Kidney (tissue), 13 donors: ENCODE measurements at regions not wholly inside any gene's neighbourhood (a gene's known extent, or its start where the extent isn't known, plus 50 kb on each side); places are given as distances from the start of the nearest gene placed in this dataset.

Experiments used
- DNase-seq, 5 donors: peaks; one replicate each; pipeline ENCODE4 v3.0.0-alpha.2; 2013 to 2020
- FAIRE-seq: peaks from 2 replicates; lab custom pipeline; 2012; peaks lifted over from hg19 to GRCh38; lab: Jason Lieb, UNC
- H3K27ac ChIP-seq, 2 donors: one replicate each; pipeline ENCODE4 v1.7.0; 2013; ENCODE audit warnings: low read depth in 2 of 2, low read length in 2 of 2, inconsistent platforms in 1 of 2
- H3K27me3 ChIP-seq: one replicate; pipeline ENCODE4 v1.7.1; 2013; ENCODE audit warnings: low read length, inconsistent platforms; ENCODE audit not compliant: control insufficient read depth, insufficient read depth
- H3K36me3 ChIP-seq, 3 donors: one replicate each; pipeline versions ENCODE4 v1.7.0 to v1.7.1; 2013; ENCODE audit warnings: low read length in 3 of 3, control low read depth in 1 of 3, inconsistent platforms in 1 of 3; ENCODE audit not compliant: insufficient read depth in 3 of 3, control insufficient read depth in 2 of 3
- H3K4me1 ChIP-seq, 3 donors: one replicate each; pipeline versions ENCODE4 v1.7.0 to v1.7.1; 2013; ENCODE audit warnings: low read length in 3 of 3, inconsistent platforms in 1 of 3, low read depth in 1 of 3; ENCODE audit not compliant: control insufficient read depth in 2 of 3, insufficient read depth in 2 of 3
- H3K4me3 ChIP-seq, 3 donors: one replicate each; pipeline versions ENCODE4 v1.7.0 to v1.8.1; 2013; ENCODE audit warnings: low read length in 3 of 3, control low read depth in 1 of 3, inconsistent platforms in 1 of 3
- H3K9ac ChIP-seq, 3 donors: one replicate each; pipeline versions ENCODE4 v1.7.0 to v1.7.1; 2013; ENCODE audit warnings: low read length in 3 of 3, control low read depth in 1 of 3, inconsistent platforms in 1 of 3
- H3K9me3 ChIP-seq, 3 donors: one replicate each; pipeline versions ENCODE4 v1.7.0 to v1.7.1; 2013; ENCODE audit warnings: low read length in 3 of 3, control low read depth in 1 of 3, inconsistent platforms in 1 of 3; ENCODE audit not compliant: control insufficient read depth in 2 of 3, insufficient read depth in 1 of 3
- CTCF ChIP-seq: IDR thresholded peaks from 3 replicates; pipeline ENCODE4 v1.5.1; 2012; ENCODE audit warnings: mild to moderate bottlenecking, moderate library complexity, borderline replicate concordance; ENCODE audit not compliant: insufficient read depth; ENCODE audit errors: extremely low read depth
- intact Hi-C: fragments of 100-400 bp; cut with DNase I; formaldehyde crosslinking; loops from one replicate; pipeline ENCODE4 v1.11.1; 2022
- donor health status: control.
- donor health status: control.
- donor health status: control.
- donor health status: control.
- donor health status: control.
- donor health status: DM: yes; HTN: yes; CAD: no.
- donor health status: Normal renal cell carcinoma (clear cell type).

- no peak overlapping the region for H3K9ac ChIP-seq
- intact Hi-C loops = no loop called here
- TF ChIP-seq CTCF = no peak
- no peaks in the 10 kb centered on the region for H3K27me3 ChIP-seq
- peaks cover 0 to 2% (median 0%) of the 10 kb centered on the region in 3 donors for H3K9me3 ChIP-seq
- DNase-seq (no peak), FAIRE-seq (no peak)
- H3K36me3 ChIP-seq = no peaks in the 10 kb centered on the region
- no peak overlapping the region for H3K4me3 ChIP-seq
- H3K27ac ChIP-seq = no peak overlapping the region
- no peaks in the 10 kb centered on the region for H3K4me1 ChIP-seq
Measured at GRCh38 chr7:53437336-53437735, 401.9 kb downstream of the POM121L12 start.

- H3K27ac ChIP-seq = no peak overlapping the region
- H3K27me3 ChIP-seq = no peaks in the 10 kb centered on the region
- H3K36me3 ChIP-seq = no peaks in the 10 kb centered on the region
- intact Hi-C loops = no loop called here
- peak overlapping the region in 1 of 3 donors; percentile 21 for H3K4me3 ChIP-seq
- no peak overlapping the region for H3K9ac ChIP-seq
- H3K9me3 ChIP-seq = no peaks in the 10 kb centered on the region
- FAIRE-seq (no peak), DNase-seq (no peak)
- H3K4me1 ChIP-seq = no peaks in the 10 kb centered on the region
- TF ChIP-seq CTCF = no peak
Measured at GRCh38 chr7:53446170-53446569, 410.7 kb downstream of the POM121L12 start.

- no peaks in the 10 kb centered on the region for H3K9me3 ChIP-seq
- no peak for FAIRE-seq
- no peak overlapping the region for H3K27ac ChIP-seq
- no peak for TF ChIP-seq CTCF
- intact Hi-C loops = no loop called here
- DNase-seq = no peak
- no peaks in the 10 kb centered on the region for H3K4me1 ChIP-seq
- no peaks in the 10 kb centered on the region for H3K27me3 ChIP-seq
- H3K36me3 ChIP-seq = no peaks in the 10 kb centered on the region
- no peak overlapping the region for H3K4me3 ChIP-seq
- H3K9ac ChIP-seq = no peak overlapping the region
Measured at GRCh38 chr7:53458636-53459035, 423.2 kb downstream of the POM121L12 start.

GRCh38 chr7:53466371-53466770 lies 430.9 kb downstream of the POM121L12 start:
- intact Hi-C loops = no loop called here
- DNase-seq = no peak

More at GRCh38 chr7:53466371-53466770, 430.9 kb downstream of the POM121L12 start:
- no peak for TF ChIP-seq CTCF
- Histone ChIP-seq H3K4me3 (no peak overlapping the region), H3K9ac (no peak overlapping the region), H3K27ac (no peak overlapping the region), H3K27me3 (no peaks in the 10 kb centered on the region), H3K9me3 (no peaks in the 10 kb centered on the region), H3K4me1 (no peaks in the 10 kb centered on the region), H3K36me3 (no peaks in the 10 kb centered on the region)
- FAIRE-seq = no peak
